ENCODE measurements at regions not wholly inside any gene's neighbourhood (a gene's known extent, or its start where the extent isn't known, plus 50 kb on each side); places are given as distances from the start of the nearest gene placed in this dataset.

- Histone ChIP-seq H3K27me3 (ENCODE audit: insufficient read depth, poor library complexity, severe bottlenecking) (no peaks in the 10 kb centered on the region), H3K4me3 (replicated peaks; ENCODE audit: insufficient read depth, low read length) (no peak overlapping the region), H3K27ac (replicated peaks) (no peak overlapping the region)
- no peak for DNase-seq (ENCODE audit: low read depth in 1 of 2, low spot score in 1 of 2)
- TF ChIP-seq REST (IDR thresholded peaks at IDR 0.05; ENCODE audit: insufficient replicate concordance, low read depth), result no peak
- no peak for TF ChIP-seq CTCF (IDR thresholded peaks at IDR 0.05; ENCODE audit: insufficient read depth, low read length)
- TF ChIP-seq SPI1 (IDR thresholded peaks at IDR 0.05; ENCODE audit: borderline replicate concordance, low read depth), result no peak
- no peak for TF ChIP-seq POLR2AphosphoS5 (IDR thresholded peaks at IDR 0.05; ENCODE audit: low read depth)
- no peak for TF ChIP-seq GABPA (IDR thresholded peaks at IDR 0.05; ENCODE audit: low read depth)
Observed at GRCh38 chr3:182722907-182723306, 70.4 kb upstream of the ATP11B start.

GRCh38 chr3:182723596-182723995 lies 69.7 kb upstream of the ATP11B start:
- DNase-seq (ENCODE audit: low read depth in 1 of 2, low spot score in 1 of 2), result no peak
- no peak overlapping the region for H3K4me3 ChIP-seq (replicated peaks; ENCODE audit: insufficient read depth, low read length)
- no peak for TF ChIP-seq GABPA (IDR thresholded peaks at IDR 0.05; ENCODE audit: low read depth)
- TF ChIP-seq POLR2AphosphoS5 (IDR thresholded peaks at IDR 0.05; ENCODE audit: low read depth), result no peak
- TF ChIP-seq REST (IDR thresholded peaks at IDR 0.05; ENCODE audit: insufficient replicate concordance, low read depth), result no peak
- TF ChIP-seq SPI1 (IDR thresholded peaks at IDR 0.05; ENCODE audit: borderline replicate concordance, low read depth), result no peak
- no peak for TF ChIP-seq CTCF (IDR thresholded peaks at IDR 0.05; ENCODE audit: insufficient read depth, low read length)
- H3K27me3 ChIP-seq (ENCODE audit: insufficient read depth, poor library complexity, severe bottlenecking), result no peaks in the 10 kb centered on the region
- no peak overlapping the region for H3K27ac ChIP-seq (replicated peaks)

GRCh38 chr3:182725372-182726251 lies 67.7 kb upstream of the ATP11B start:
- TF ChIP-seq SPI1 (IDR thresholded peaks at IDR 0.05; ENCODE audit: borderline replicate concordance, low read depth) (no peak), POLR2AphosphoS5 (IDR thresholded peaks at IDR 0.05; ENCODE audit: low read depth) (no peak), REST (IDR thresholded peaks at IDR 0.05; ENCODE audit: insufficient replicate concordance, low read depth) (no peak), GABPA (IDR thresholded peaks at IDR 0.05; ENCODE audit: low read depth) (no peak), CTCF (IDR thresholded peaks at IDR 0.05; ENCODE audit: insufficient read depth, low read length) (no peak)
- H3K27ac ChIP-seq (replicated peaks), result no peak overlapping the region
- H3K4me3 ChIP-seq (replicated peaks; ENCODE audit: insufficient read depth, low read length), result no peak overlapping the region
- DNase-seq (ENCODE audit: low read depth in 1 of 2, low spot score in 1 of 2), result no peak
- no peaks in the 10 kb centered on the region for H3K27me3 ChIP-seq (ENCODE audit: insufficient read depth, poor library complexity, severe bottlenecking)

Measured in HL-60 (cell line).